CD14-positive monocyte (primary cell): ENCODE measurements at regions not wholly inside any gene's neighbourhood (a gene's known extent, or its start where the extent isn't known, plus 50 kb on each side); places are given as distances from the start of the nearest gene placed in this dataset.

Experiments used
- DNase-seq, 3 donors: peaks; one replicate each; pipeline ENCODE4 v3.0.0-alpha.2; 2011 to 2022
- H2AFZ ChIP-seq: 2 replicates; pipeline ENCODE4 v1.6.0; 2012; ENCODE audit warnings: mild to moderate bottlenecking, low read depth, low read length, inconsistent platforms; ENCODE audit not compliant: insufficient read depth, poor library complexity, severe bottlenecking
- H3K27ac ChIP-seq, 2 donors: 1 replicate in 1 of 2; 2 replicates in 1 of 2; pipeline ENCODE4 v1.5.1; 2012 to 2013; ENCODE audit warnings: low read length in 2 of 2, control low read depth in 1 of 2, inconsistent platforms in 1 of 2, low read depth in 1 of 2, mild to moderate bottlenecking in 1 of 2
- H3K27me3 ChIP-seq, 2 donors: one replicate each; pipeline versions ENCODE4 v1.6.0 to v1.6.1; 2011 to 2013; ENCODE audit warnings: low read length in 2 of 2; ENCODE audit not compliant: control insufficient read depth in 2 of 2, insufficient read depth in 2 of 2
- H3K36me3 ChIP-seq, 2 donors: replicated peaks in 1 of 2; 1 replicate in 1 of 2; 2 replicates in 1 of 2; pipeline versions ENCODE4 v1.5.1 to v1.6.1; 2012 to 2013; ENCODE audit warnings: low read length in 2 of 2, control low read depth in 1 of 2, inconsistent platforms in 1 of 2, mild to moderate bottlenecking in 1 of 2; ENCODE audit not compliant: insufficient read depth in 2 of 2, control insufficient read depth in 1 of 2
- H3K4me1 ChIP-seq, 2 donors: 1 replicate in 1 of 2; 2 replicates in 1 of 2; pipeline versions ENCODE4 v1.5.1 to v1.6.1; 2012 to 2013; ENCODE audit warnings: low read length in 2 of 2, control low read depth in 1 of 2, inconsistent platforms in 1 of 2, mild to moderate bottlenecking in 1 of 2, moderate library complexity in 1 of 2; ENCODE audit not compliant: insufficient read depth in 2 of 2, control insufficient read depth in 1 of 2
- H3K4me2 ChIP-seq: replicated peaks from 2 replicates; pipeline ENCODE3; 2012; ENCODE audit warnings: low read length, moderate library complexity, mild to moderate bottlenecking; ENCODE audit not compliant: poor library complexity, severe bottlenecking; ENCODE audit errors: extremely low read depth
- H3K4me3 ChIP-seq, 3 experiments: fragments of 200-600 bp in 1 of 3; sonication (generic) in 1 of 3; replicated peaks in 1 of 3; 1 replicate in 2 of 3; 2 replicates in 1 of 3; pipeline ENCODE4 v1.5.1; 2011 to 2013; ENCODE audit warnings: low read length in 3 of 3, mild to moderate bottlenecking in 3 of 3, control low read depth in 2 of 3, low read depth in 2 of 3, inconsistent platforms in 1 of 3, moderate library complexity in 1 of 3
- H3K79me2 ChIP-seq: 2 replicates; pipeline ENCODE4 v1.6.0; 2012; ENCODE audit warnings: mild to moderate bottlenecking, control low read depth, inconsistent platforms, low read length, moderate library complexity; ENCODE audit not compliant: insufficient read depth
- H3K9ac ChIP-seq: 2 replicates; pipeline ENCODE4 v1.6.0; 2017; ENCODE audit warnings: low read length, mild to moderate bottlenecking; ENCODE audit not compliant: insufficient read depth, poor library complexity, severe bottlenecking
- H3K9me3 ChIP-seq, 2 donors: replicated peaks in 1 of 2; 1 replicate in 1 of 2; 2 replicates in 1 of 2; pipeline versions ENCODE4 v1.5.1 to v1.6.1; 2012 to 2013; ENCODE audit warnings: low read length in 2 of 2, control low read depth in 1 of 2; ENCODE audit not compliant: control insufficient read depth in 1 of 2, insufficient read depth in 1 of 2
- H4K20me1 ChIP-seq: 2 replicates; pipeline ENCODE4 v1.6.0; 2012; ENCODE audit warnings: mild to moderate bottlenecking, low read length, control low read depth, moderate library complexity; ENCODE audit not compliant: insufficient read depth
- H3K27ac Mint-ChIP-seq, 7 donors: one replicate each; pipeline ENCODE4 v1.8.0; 2020; ENCODE audit warnings: mild to moderate bottlenecking in 7 of 7, mixed read lengths in 7 of 7, moderate library complexity in 6 of 7, inconsistent platforms in 2 of 7
- H3K27me3 Mint-ChIP-seq, 3 donors: one replicate each; pipeline ENCODE4 v1.8.0; 2021 to 2022; ENCODE audit warnings: low read depth in 3 of 3, mild to moderate bottlenecking in 3 of 3, mixed read lengths in 3 of 3, moderate library complexity in 3 of 3, inconsistent platforms in 1 of 3
- H3K36me3 Mint-ChIP-seq, 2 donors: one replicate each; pipeline ENCODE4 v1.8.0; 2020; ENCODE audit warnings: mixed read lengths in 2 of 2, inconsistent platforms in 1 of 2, mild to moderate bottlenecking in 1 of 2
- H3K4me1 Mint-ChIP-seq: one replicate; pipeline ENCODE4 v1.8.0; 2020; ENCODE audit warnings: mild to moderate bottlenecking, mixed read lengths
- H3K4me3 Mint-ChIP-seq, 2 donors: one replicate each; pipeline ENCODE4 v1.8.0; 2020; ENCODE audit warnings: mild to moderate bottlenecking in 2 of 2, mixed read lengths in 2 of 2, moderate library complexity in 1 of 2
- H3K9me3 Mint-ChIP-seq, 7 donors: one replicate each; pipeline ENCODE4 v1.8.0; 2020 to 2022; ENCODE audit warnings: mixed read lengths in 7 of 7, mild to moderate bottlenecking in 6 of 7, moderate library complexity in 6 of 7, inconsistent platforms in 2 of 7
- WGBS: methylation state at CpG from one replicate; pipeline ENCODE4 v1.1.5; 2013; ENCODE audit warnings: missing lambda C conversion rate; ENCODE audit not compliant: insufficient coverage; 5-methylcytosine and 5-hydroxymethylcytosine counted together
- intact Hi-C, 2 donors: fragments of 100-400 bp; cut with micrococcal nuclease; formaldehyde crosslinking; loops; one replicate each; pipeline versions ENCODE4 v1.15.0 to v1.15.1; 2023
- TF ChIP-seq, protein P1 (sequence below): fragments of 200-600 bp; IDR thresholded peaks from one replicate; pipeline ENCODE4 v1.8.0; 2022; ENCODE audit warnings: antibody characterized with exemption, mild to moderate bottlenecking

GRCh38 chr20:43247361-43247760 is 57.7 kb upstream of the PTPRT start:
- no peak overlapping the region for H3K9ac ChIP-seq
- Mint-ChIP-seq H3K4me1 (no peaks in the 10 kb centered on the region), H3K9me3 (peaks cover 0 to 4% (median 0%) of the 10 kb centered on the region in 7 donors), H3K27ac (no peak overlapping the region), H3K27me3 (peaks cover 0 to 8% (median 4%) of the 10 kb centered on the region in 3 donors), H3K4me3 (no peak overlapping the region), H3K36me3 (no peaks in the 10 kb centered on the region)
- peaks cover 0 to 2% of the 10 kb centered on the region in 2 donors for H3K9me3 ChIP-seq
- 50% methylated on average over 2 of the region's 3 CpGs for WGBS
- H3K4me3 ChIP-seq: no peak overlapping the region
- H2AFZ ChIP-seq: no peak overlapping the region
- no peak for DNase-seq
- no peaks in the 10 kb centered on the region for H3K27me3 ChIP-seq
- no peaks in the 10 kb centered on the region for H3K36me3 ChIP-seq
- no peaks in the 10 kb centered on the region for H3K79me2 ChIP-seq
- no peak overlapping the region for H3K4me2 ChIP-seq
- no peaks in the 10 kb centered on the region for H4K20me1 ChIP-seq
- no peak overlapping the region for H3K27ac ChIP-seq
- no peaks in the 10 kb centered on the region for H3K4me1 ChIP-seq
- TF ChIP-seq, protein P1, sequence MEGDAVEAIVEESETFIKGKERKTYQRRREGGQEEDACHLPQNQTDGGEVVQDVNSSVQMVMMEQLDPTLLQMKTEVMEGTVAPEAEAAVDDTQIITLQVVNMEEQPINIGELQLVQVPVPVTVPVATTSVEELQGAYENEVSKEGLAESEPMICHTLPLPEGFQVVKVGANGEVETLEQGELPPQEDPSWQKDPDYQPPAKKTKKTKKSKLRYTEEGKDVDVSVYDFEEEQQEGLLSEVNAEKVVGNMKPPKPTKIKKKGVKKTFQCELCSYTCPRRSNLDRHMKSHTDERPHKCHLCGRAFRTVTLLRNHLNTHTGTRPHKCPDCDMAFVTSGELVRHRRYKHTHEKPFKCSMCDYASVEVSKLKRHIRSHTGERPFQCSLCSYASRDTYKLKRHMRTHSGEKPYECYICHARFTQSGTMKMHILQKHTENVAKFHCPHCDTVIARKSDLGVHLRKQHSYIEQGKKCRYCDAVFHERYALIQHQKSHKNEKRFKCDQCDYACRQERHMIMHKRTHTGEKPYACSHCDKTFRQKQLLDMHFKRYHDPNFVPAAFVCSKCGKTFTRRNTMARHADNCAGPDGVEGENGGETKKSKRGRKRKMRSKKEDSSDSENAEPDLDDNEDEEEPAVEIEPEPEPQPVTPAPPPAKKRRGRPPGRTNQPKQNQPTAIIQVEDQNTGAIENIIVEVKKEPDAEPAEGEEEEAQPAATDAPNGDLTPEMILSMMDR: no peak
- intact Hi-C loops: no loop called here

DNA sequence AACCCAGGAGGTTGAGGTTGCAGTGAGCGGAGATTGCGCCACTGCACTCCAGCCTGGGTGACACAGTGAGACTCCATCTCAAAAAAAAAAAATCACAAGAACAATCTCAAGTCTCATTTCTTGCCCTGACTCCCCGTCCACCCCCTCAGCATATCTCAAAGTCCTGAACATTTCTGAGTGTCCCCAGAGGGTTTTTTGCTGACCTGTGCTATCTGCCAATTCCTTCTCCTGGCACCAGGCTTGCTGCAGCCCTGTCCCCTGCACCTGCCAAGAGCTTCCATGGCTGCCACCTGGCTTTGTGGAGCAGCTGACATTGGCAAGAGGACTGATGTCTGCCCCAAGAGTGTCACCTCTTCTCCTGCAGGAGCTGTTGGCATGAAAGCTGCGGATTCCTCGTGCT is 54.9 kb upstream of the PTPRT start:
- H3K9ac ChIP-seq: no peak overlapping the region
- WGBS: 81% methylated on average over 3 of the region's 5 CpGs
- Mint-ChIP-seq H3K4me1 (no peaks in the 10 kb centered on the region), H3K27me3 (peaks cover 3 to 7% (median 4%) of the 10 kb centered on the region in 3 donors), H3K9me3 (peaks cover 0 to 3% (median under 1%) of the 10 kb centered on the region in 7 donors), H3K27ac (no peak overlapping the region), H3K4me3 (no peak overlapping the region), H3K36me3 (no peaks in the 10 kb centered on the region)
- H3K27ac ChIP-seq: no peak overlapping the region
- H3K27me3 ChIP-seq: no peaks in the 10 kb centered on the region
- H2AFZ ChIP-seq: no peak overlapping the region
- no peak for DNase-seq
- no peaks in the 10 kb centered on the region for H3K79me2 ChIP-seq
- H3K36me3 ChIP-seq: no peaks in the 10 kb centered on the region
- H4K20me1 ChIP-seq: no peaks in the 10 kb centered on the region
- H3K9me3 ChIP-seq: no peaks in the 10 kb centered on the region
- intact Hi-C loops: no loop called here
- H3K4me1 ChIP-seq: no peaks in the 10 kb centered on the region
- no peak overlapping the region for H3K4me2 ChIP-seq
- TF ChIP-seq, protein P1: no peak
- H3K4me3 ChIP-seq: no peak overlapping the region
